Mesenteric fat pad (tissue), 1 donor: ENCODE measurements at regions not wholly inside any gene's neighbourhood (a gene's known extent, or its start where the extent isn't known, plus 50 kb on each side); places are given as distances from the start of the nearest gene placed in this dataset.
A peak's percentile ranks its signal among the peaks of the same experiment; 100 is the strongest.
"Not testable (repeated sequence)": the region's sequence is repeated elsewhere in the genome, so short reads cannot be mapped to it uniquely, and the experiment has no call there.

Experiments
- DNase-seq: peaks from one replicate; pipeline ENCODE4 v3.0.0-alpha.2; 2020; ENCODE audit warnings: low spot score
- donor health status: DM: yes; HTN: yes; CAD: no.

DNA sequence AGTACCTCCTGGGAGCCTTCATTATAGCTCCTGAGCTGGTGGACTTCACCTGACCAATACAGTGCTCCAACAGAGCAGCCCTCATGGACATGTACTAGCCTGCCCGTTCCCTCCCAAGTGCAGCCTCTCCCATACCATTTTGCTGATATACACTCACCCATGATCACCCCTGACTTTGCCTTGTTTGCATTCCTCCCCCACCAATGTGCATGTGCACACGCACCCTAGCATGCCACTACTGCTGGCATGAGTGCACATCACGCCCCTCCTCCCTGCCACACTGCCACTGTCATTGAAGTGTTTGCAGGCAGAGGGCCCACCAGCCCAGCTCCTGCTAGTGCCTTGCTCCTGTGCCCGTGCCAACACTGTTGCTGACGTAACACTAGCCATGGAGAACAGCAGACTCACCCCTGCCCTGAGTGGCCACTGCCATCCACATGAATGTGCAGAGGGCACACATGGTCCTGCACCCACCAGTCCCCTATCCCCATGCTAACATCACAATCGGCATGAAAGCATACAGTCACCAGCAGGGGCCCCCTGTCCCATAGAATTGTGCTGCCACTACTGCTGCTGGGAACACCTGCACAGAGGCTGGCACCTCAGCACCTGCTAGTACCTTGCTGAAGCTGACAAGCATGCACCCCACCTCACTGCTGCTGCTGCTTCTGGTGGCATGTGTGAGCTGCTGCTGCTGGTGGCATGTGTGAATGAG, 110.3 kb downstream of the SINHCAF start:
- no peak for DNase-seq

- no peak for DNase-seq
These were observed 109.5 kb downstream of the SINHCAF start for GRCh38 chr12:31216479-31216878.

DNA sequence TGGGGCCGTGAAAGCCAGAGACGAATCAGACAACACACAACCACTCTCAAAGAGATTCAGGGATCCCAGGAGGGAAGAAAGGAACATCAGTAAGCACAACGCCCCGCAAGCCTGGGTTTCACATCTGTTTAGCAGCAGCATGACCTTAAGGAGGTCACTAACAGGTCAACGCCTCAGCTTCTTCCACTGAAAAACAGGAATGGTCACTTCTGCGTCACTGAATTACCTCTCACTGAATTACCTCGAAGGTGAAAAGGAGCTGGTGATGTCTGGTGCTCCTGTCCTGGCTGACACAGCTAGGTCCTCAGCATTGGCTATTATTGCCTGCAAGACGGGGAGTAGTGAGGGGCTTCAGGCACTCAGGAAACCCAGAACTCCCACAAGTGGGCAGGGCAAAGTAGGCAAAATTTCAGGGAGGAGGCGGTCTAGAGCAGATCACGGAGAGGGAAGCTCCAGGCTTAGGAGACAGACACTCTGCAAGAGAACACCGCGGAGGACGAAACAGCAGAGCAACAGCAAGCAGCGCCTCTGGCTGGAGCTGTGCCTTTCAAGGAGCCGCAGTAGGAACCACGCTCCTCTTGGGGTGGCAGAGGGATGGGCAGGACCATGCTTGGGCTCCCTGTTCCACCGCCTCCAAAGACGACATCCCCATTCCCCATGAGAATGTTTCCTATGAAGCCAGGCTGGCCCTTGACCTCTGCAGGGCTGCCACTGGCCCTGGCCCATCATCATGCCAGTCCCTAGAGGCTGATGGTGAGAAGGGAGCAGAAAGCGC, 108.4 kb downstream of the SINHCAF start:
- no peak for DNase-seq

DNA sequence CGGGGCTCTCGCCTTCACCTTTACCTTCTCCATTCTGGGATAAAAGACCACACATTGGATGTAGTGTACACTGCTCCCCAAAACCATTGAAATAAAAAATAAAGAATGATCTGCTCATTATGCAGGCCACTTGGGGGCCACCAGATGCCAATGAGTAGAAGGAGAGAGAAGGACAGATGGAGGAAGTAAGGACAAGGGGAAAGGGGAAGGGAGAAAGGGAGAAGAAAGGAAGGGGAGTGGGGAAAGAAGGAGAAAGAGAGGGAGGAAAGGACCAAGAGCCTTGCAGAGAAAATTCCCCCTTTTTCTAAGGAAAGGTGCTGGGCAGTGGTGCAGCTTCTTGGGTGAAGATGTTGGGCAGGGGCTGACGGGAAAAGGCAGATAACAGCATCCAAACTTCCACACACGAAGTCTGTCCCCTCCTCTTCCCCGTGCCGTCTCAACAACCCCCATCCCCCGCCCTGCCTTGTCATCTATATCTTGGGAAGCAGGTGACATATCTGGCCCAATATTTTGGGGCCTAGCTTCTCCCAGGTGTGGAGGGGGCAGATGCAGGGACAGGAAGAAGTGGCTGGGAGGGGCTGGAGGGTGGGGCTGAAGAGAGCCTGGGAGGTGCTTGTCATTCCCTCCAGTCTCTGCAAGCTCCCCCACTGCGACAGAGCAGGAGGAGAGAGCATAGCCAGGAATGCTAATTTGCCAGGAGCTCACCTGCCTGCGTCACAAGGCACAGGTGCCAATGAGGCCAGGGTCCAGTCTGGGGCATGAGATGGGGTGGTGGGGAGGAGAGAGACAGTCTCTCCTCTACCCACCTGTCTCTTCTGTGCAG, 107.5 kb downstream of the SINHCAF start:
- no peak for DNase-seq

- DNase-seq: no peak
These were observed 106.4 kb downstream of the SINHCAF start for GRCh38 chr12:31219521-31219920.

DNA sequence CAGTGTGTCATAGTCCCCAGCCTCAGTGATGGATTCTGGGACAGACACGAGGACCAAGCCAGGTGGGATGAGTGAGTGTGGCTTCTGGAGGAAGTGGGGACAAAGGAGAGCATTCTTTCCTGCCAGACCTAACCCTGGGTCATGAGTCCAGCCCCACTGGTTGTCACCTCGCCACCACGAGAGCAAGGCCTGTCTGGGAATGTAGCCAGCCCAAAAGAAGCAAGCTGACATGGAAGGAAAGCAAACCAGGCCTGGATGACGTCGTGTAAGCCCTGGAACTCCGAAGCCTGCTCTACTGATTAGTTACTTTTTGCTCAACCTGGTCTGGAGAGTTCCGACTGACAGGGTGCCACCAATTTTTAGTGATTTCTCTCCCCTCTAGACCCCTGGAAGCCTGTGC, 105.9 kb downstream of the SINHCAF start:
- no peak for DNase-seq

- DNase-seq: no peak
These were observed 105.1 kb downstream of the SINHCAF start for GRCh38 chr12:31220633-31221550.

GRCh38 chr12:31221551-31221945, 104.4 kb downstream of the SINHCAF start:
- no peak for DNase-seq

DNA sequence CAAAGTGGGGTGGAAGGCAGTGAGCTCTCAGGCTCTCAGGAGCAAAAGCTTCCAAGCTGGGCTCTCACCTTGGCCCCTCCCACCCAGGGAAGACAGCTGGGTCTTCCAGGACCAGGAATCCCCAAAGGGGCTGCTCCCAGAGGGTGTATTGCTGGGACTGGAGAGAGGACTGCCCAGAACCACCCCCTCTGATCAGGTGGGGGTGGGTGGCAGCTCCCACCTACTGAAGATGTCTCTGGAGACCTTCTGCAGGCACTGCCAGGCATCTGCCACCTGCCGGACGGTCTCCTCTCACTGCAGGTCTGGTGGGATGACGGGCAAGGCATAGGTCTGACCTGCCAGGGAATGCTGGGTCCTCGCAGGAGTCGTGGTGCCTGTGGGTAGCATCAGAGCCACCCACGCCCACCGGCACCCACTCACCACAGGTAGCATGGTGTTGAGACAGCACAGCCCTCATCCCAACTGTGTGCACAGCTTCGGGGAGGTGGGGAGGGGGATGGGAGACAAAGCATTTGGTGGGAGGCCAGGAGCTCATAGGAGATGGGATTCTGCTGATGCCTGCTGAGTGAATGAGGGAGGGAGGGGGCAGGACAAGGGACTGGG, 103.2 kb downstream of the SINHCAF start:
- DNase-seq: no peak

DNA sequence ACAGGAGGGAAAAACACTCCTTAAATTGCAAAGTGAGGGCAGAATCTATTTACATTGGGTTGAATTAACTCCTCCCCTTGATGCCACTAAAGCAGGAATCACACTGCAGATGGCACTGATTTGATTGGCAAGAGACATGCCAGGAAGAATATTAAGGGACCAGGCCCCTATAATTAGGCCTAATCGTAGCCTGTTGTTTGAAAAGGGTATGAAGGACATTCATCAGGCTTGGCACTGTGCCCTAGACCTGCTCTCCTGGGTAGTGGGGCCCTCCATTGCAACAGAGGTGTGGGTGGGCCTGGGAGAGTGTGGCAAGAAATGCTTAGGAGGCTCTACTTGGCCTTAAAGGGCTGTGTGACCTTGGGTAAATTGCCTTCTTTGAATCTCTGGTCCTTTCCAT, 102.3 kb downstream of the SINHCAF start:
- DNase-seq: not testable (repeated sequence)

- no peak for DNase-seq
These were observed 101.0 kb downstream of the SINHCAF start for GRCh38 chr12:31224768-31225448.

- no peak for DNase-seq
These were observed 100.1 kb downstream of the SINHCAF start for GRCh38 chr12:31225656-31226535.

DNA sequence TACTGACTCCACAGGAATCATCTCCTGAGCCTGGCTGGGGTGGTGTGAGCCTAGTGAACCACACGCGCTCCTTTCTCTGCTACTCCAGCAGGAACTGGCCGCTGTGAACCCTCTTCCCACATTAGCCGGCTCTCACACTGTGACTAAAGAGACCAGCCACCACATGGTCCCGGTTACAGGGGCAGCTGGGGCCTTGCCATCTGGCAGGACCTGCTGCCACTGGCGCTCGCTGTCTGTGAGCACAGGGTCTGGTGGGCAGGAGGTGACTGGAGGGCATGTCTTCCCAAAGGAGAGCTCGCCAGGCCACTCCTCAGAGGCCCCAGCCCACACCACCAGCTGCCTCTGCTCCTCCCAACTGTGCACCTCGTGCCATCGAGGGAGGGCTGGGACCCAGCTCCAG, 99.3 kb downstream of the SINHCAF start:
- no peak for DNase-seq

DNA sequence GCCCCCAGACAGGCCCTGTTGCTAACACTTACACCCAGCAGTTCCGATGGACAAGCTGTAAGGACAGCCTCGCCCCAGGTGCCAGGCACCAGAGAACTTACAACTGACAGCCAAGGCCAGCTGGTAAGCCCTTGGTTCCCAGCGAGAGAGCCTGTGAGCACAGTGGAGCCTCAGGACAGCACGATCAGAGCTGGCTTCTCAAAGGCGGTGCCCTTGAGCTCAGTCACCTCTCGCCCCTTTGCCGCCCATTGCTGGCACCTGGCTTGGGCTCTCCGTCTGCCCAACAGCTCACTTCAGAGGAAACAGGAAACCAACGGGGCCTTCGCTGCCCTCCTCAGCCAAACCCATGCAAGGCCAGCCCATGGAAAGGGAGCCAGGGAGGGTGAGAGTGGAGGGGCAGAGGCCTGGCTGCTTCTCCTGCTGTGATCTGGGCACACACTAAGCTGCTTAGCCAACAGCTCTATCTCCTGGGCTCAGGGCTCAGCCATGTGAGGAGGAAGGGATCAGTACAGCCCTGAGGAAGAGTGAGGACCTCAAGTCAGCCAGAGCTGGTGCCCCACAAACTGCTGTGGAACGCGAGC, 98.5 kb downstream of the SINHCAF start:
- DNase-seq: no peak

GRCh38 chr12:31228811-31229792, 96.8 kb downstream of the SINHCAF start:
- peak; percentile 89 for DNase-seq

DNA sequence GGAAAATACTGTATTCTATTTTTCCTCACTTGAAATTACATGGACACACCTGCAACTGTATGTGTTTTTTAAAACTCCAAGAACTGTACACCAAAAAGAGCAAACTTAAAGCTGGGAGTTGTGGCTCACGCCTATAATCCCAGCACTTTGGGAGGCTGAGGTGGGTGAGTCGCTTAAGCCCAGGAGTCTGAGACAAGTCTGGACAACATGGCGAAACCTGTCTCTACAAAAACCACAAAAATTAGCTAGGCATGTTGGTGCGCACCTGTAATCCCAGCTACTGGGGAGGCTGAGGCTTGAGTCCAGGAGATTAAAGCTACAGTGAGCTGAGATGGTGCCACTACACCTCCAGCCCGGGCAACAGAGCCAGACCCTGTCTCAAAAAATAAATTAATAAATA, 95.9 kb downstream of the SINHCAF start:
- no peak for DNase-seq
